HG02763 (cell line): ENCODE measurements at regions not wholly inside any gene's neighbourhood (a gene's known extent, or its start where the extent isn't known, plus 50 kb on each side); places are given as distances from the start of the nearest gene placed in this dataset.

Source experiments
- ATAC-seq: cut with Tn5 transposase; IDR thresholded peaks from one replicate; pipeline ENCODE4 v1.9.1; 2021; ENCODE audit warnings: mild to moderate bottlenecking, moderate library complexity; ENCODE audit not compliant: unreplicated experiment

DNA sequence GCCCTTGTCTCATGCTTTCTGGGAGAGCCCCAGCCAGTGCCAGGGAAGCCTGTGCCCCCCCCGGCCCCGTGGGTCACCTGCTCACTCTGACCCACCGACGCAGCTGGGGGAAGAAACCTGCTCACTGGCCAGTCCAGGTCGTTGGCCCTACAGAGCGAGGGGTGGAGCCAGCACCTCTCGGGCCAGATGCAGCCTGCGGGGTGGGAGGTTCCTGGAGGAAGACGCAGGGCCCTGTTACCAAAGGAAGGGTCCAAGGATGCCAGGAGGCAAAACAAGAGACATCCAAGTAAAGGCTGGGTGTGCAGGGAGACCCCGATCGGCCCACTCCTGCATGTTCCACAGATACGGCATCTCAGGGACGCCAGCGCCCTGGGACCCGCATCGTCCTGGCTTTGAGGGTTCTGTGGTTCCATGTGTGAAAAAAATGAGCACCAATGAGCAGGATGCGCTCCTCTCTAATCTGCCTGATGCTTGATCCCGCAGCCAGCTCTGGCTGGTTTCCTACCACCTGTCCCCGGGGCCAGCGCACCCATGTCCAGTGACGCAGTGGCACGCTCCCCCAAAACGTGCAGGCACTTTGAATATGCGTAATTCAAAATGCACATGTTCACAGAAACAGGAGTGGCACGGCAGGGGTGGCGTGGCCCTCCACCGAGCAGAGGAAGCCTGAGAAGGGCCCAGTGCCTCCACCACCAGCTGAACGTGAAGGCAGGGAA lies 66.0 kb upstream of the GALNT9 start:
- no peak for ATAC-seq

DNA sequence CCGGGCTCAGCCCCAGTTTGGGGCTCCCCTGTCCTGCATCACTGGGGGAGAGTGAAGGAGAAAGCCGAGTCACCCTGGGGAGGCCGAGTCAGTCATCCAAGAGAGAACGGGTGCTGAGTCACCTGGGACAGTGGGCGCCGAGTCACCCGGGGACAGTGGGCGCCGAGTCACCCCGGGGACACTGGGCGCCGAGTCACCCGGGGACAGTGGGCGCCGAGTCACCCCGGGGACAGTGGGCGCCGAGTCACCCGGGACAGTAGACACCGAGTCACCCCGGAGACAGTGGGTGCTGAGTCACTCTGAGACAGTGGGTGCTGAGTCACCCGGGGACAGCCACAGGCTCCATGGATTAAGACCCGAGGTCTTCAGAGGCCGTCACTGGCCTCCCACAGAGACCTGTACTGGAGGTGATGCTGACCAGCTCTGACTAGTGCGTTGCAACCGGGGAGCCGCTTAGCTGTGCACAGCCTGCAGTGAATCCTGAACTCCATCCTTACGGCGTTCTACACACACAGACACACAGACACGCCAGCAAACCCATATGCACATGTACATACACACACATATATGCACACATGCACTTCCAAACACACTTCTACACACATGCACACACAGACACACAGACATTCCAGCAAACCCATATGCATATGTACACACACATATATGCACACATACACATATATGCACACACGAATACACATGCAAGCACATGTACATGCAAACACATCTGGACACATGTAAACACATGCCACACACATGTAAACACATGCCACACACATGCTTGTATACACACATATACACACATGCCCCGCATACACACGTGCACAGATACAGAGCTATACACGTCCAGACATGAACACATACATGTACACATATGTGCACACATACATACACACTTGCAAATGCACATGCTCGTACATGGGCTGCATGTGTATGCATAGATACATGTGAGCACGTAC lies 64.9 kb upstream of the GALNT9 start:
- no peak for ATAC-seq

DNA sequence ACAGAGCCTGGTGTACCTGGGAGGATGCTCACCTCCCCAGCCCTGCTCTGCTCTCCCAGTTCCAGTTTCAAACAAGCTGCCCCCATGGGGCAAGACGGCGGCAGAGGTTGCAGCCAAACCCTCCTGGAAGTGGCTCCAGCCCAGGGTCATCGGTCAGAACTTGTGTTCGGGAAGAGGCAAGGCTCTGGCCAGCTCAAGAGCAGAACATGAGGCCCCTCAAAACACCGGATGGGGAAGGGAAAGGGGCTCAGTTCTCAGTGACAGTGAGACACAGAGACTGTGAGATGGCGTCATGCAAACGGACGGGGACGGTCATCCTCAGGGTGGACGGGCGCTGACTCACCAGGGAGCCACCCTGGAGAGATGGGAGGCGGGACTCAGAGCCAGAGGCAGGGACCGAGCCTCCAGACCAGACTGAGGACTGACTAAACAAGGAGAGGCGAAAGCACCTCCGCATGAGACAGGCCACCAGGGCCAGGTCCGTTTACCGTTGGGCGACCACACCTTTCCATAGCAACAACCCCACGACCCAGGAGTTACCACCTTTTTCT lies 63.9 kb upstream of the GALNT9 start:
- no peak for ATAC-seq

DNA sequence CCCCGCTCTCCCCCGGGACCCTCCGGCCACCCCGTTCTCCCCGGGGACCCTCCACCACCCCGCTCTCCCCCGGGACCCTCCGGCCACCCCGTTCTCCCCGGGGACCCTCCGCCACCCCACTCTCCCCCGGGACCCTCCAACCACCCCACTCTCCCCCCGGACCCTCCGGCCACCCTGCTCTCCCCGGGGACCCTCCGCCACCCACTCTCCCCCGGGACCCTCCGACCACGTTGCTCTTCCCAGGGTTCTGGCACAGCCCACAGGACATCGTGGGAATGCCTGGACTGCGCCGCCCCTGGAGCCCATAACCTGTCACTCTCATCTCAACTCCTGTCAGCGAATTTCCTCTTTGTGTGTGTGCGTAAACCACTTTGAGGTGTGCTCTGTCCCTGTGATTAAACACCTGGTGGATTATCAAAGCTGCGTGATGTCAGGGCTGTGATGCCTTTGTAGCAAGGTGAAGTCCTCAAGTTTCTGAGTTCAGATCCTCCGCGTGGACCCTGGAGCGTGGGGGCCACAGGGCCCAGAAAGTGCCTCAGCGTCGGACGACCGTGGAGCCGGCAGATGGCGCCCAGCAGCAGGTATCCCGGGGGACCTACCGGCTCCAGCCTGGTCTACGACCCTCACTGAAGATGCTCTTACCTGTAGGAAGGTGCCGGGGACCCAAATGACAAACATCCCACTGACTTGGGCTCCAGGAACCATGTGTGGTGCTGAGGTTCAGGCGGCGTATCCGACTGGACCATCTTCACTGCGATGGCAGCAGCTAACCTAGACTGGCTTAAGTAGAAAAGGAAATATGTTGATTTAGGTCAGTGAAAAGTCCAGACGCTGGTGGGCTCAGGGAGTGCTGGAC lies 63.2 kb upstream of the GALNT9 start:
- no peak for ATAC-seq

DNA sequence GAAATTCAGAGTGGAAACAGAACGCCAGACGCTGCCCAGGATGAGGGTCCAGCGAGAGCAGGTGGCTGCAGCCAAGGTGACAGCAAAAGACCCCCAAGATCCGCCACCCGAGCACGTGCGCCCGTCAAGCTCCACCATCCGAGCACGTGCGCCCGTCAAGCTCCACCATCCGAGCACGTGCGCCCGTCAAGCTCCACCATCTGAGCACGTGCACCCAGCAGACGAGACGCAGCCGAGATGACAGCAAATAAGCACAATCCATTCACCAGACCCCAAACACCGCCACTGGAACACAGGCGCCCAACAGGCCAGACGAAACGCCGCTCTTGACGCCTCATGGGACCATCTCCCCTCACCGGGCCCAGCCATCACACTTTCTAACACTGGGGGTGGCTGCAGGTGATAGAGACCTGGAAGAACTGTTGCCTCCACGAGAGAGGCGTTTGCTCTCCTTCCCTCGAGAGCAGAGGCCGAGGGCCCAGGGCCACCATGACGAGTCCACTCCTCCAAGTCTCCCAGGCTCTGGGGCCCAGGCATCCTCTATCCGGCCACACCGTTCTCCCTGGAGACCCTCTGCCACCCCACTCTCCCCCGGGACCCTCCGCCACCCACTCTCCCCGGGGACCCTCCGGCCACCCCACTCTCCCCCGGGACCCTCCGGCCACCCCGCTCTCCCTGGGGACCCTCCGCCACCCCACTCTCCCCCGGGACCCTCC lies 62.1 kb upstream of the GALNT9 start:
- no peak for ATAC-seq

DNA sequence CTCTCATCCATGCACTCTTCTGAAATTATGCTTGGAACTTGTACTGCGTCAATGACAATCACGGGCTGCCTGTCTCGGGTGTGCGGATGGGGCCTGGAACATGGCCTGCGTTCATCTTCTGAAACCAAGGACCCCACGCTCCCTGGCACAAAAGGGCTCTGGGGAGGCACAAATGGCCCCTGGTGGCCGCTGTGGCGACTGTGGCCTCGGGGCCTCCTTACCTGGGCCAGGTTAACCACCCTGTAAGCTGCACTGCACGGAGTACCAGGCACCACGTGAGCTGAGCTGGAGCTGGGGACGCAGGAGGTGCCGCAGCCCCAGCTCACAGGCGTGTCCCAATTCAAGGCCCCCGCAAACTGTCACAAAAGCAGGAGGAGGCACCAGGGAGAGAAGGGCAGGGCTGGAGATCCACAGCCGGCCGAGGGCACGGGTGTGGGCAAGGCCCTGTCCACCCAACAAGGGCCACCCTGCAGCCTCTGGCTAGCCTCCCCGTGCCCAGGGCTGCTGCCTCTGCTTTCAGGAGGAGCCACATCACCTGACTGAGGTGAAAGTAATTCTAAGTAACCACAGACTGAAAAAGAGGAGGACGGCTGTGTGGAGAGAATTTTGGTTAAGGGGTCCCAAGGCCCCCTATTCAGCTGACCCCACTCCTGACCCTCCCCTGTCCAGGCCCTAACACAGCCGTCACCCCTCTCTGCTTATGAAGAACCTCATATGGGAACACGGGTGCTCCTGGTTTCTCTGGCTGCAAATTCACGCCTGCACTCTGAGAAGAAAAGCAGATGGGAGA lies 61.1 kb upstream of the GALNT9 start:
- ATAC-seq = no peak

DNA sequence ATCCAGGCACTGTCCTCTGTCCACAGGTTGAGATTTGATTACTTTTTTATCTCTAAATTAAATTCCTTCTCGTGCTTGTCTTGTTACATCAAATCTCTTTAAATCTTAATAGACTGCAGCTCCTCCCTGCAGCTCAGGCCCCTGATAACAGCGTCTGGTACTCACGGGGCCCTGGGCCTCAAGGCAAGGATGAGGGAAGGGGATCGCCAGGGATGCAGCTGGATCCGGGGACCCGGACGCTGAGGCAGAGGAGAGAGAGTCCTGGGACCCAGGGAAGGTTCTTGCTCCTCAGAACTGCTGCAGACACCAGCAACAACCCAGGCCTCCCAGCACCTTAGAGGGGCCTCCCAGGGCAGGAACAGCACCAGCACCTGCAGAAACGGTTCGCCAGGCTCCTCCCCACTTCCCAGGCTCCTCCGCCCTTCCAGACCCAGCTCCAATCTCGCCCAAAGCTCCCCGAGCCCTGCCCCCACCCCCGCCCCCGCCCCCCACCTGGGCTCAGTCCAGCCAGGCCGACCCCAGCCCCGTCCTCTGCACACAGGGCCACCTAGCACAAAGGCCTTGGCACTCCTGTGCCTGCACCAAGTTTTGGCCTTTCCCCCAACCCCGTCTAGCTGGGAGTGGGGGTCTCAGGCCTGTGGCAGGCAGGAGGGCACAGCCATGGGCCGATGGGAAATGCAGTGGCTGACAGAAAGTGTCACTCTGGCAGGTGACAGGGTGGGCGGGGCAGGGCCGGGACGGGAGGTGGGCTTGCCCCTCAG lies 60.3 kb upstream of the GALNT9 start:
- ATAC-seq = no peak

DNA sequence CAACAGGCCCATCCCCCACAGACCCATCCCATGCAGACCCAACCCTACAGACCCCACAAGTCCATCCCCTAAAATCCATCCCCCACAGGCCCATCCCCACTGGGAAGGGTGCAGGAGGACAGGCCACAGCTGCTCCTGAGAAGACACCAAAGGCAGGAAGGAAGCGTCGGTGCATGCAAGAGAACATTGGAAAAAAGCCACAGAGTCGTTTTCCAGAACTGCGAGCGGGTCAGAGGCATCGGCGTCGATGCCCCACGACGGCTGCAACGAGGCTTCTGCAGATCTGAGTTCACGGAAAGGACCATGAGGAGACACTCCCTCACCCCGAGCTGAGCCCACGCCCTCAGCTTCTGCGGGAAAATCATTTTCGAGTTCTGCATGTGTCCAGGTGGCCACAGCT lies 59.6 kb upstream of the GALNT9 start:
- ATAC-seq = no peak

DNA sequence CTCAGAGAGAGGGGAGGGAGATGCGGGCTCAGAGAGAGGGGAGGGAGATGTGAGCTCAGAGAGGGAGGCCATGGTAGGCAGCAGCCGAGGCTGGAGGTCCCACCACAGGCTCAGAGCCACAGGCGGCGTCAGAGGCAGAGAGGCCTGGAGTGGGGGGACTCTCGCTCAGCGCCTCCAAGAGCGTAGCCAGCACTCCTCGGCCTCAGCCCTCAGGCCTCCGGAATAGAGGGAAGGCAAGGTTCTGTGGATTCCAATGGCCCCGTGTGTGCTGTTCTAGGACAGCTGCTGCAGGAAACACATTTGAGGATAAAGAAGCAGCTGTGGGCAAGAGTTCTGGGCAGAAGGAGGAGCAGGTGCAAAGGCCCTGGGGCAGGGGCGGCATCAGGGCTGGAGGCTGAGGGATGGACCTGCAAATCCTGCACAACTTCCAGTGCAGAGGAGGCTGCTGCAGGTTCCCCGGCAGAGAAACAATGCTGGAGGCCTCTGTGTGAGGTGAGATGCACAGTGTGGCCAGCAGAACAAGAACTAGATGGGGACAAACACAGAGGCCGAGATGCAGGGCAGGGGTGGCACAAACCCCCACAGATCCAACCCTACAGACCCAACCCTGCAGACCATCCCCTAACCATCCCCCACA lies 59.1 kb upstream of the GALNT9 start:
- no peak for ATAC-seq

DNA sequence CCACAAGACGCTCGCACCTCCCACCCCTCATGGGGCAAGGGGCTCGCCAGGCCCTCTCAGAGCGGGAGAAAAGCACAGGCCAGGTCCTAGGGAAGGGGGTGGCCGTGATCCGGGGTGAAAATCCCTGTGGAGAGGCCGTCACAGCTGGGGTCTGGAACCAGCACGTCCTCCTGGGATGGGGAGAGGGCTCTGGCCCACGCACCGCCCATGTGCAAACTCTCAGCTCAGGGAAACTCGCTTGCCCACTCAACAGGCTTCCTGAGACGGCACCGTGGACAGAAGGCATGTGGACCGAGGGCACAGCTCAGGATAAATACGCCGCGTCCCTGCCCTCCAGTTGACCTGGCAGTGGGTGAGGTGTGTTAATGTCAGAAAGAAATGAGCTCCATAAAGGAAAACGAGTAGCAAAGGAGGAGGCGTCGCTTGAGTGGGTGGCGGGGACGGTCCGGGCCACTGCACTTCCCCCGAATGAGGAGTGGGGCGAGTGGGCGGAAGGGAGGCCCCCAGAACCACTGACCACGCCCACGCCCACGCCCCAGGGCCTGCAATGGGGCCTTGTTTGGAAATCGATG lies 57.6 kb upstream of the GALNT9 start:
- ATAC-seq = no peak

DNA sequence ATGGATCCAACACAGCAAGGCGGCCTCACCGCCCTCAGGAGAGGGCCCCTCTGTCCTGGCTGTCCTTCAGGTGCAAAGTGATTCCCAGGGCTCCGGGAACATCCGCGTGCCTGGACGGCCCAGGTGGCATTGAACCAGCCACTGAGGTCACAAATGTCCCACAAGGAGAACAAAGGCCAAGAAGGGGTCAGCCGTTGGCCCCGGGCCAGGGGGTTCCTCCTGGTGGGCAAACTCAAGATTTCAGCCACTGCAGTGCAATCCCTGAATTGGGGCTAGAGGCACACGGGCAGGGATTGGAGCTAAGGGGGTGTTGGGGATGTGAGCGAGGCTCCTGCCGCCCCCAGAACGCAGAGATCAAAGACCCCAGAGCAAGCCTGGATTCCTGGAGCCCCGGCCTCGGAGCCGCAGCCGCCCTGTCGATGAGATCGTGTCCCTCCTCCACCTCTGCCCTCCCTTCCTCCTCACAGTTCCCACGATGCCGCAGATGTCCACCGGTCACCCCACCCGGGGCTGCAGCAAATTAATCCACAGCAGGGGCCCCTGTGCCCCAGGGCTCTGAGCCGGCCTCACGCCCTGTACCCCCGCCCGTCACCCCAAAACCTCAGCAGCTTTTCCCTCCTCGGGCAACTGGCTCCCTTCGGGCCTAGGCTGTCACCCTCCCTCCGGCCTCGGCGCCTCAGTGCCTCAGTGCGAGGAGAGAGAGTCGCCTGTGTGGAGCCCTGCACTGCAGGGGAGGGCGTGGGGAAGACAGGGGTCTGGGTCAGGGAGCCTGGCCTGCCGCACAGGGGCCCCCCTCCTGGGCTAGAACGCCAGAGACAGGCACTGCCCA lies 56.7 kb upstream of the GALNT9 start:
- ATAC-seq = no peak

DNA sequence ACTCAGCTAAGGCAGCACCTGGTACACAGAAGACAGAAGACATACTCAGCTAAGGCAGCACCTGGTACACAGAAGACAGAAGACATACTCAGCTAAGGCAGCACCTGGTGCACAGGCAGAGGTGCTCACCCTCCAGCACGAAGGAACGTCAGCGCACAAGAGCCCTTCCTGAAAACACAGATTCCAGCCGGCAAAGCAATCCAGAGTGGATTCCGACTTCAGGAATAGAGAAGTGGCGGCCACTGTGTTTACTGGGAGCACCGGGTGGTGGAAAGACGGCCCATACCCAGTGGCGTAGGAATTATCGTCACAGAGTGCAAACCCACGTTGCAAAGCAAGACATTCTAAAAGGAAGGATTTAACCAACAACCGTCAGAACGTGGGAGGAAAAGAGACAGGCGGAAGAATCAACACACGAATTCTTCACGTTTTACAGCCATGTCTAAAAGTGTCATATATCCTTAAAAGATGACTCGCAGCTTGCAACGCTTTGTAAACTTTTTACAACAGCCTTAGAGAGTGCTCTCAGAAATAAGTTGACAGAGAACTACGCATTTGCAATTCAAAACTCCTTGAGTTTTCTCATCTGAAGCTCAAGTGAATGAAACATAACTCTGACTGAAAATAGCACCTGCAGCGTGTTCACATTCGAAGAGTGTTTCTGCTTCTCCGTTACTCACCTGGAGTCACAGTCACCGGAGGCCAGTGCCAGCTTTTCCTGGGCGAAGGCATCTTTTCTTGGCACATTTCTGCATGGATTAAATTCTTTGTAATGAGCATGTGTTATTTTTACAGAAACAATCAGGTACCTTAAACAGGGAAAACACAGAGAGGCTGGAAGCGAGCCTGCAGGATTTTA lies 55.8 kb upstream of the GALNT9 start:
- ATAC-seq = no peak

DNA sequence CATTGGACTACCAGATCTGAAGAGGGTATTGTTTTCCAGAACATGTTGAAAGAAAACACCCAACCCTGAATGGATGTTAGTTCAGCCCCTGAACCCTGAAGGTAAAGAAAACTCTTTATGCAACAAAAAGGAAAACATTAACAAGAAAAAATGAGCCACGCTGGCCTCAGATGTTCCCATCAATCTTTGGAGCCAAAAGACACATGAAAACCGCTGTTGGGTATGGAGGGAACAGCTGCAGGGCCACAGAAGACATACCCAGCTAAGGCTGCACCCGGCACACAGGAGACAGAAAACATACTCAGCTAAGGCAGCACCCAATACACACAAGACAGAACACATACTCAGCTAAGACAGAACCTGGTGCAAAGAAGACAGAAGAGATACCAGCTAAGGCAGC lies 51.3 kb upstream of the GALNT9 start:
- no peak for ATAC-seq

DNA sequence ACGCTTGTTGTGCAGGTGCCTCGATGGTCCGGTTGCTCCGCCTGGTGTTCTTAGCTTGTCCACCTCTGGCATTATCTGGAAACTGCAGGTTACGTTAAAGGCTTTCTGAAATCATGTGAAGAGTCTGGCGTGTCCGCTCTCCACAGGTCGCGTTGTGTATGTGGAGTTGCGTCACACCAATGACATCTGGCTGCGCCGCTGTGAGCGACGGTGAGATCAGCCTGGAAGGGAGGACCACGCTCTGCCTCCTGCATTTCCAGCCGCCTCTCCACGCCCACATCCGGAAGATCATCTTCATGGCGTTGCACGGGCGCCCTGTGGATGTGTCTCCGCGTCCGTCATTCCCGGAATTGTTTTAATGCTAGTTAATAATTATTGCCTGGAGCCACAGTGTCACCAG lies 50.6 kb upstream of the GALNT9 start:
- ATAC-seq = no peak

DNA sequence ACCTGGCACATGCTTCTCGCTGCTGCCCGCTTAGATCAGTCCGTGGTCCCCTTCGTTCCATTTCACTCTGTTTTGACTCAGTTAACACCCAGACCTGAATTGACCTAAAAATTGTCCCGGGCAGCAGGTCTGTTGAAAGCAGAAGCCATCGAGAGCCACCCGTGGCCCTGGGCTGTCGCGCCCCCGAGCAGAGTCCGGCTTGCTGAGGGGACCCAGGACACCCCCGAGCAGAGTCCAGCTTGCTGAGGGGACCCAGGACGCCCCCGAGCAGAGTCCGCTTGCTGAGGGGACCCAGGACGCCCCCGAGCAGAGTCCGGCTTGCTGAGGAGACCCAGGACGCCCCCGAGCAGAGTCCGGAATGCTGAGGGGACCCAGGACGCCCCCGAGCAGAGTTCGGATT lies 50.2 kb upstream of the GALNT9 start:
- no peak for ATAC-seq
